ENCODE measurements at regions not wholly inside any gene's neighbourhood (a gene's known extent, or its start where the extent isn't known, plus 50 kb on each side); places are given as distances from the start of the nearest gene placed in this dataset.

DNA sequence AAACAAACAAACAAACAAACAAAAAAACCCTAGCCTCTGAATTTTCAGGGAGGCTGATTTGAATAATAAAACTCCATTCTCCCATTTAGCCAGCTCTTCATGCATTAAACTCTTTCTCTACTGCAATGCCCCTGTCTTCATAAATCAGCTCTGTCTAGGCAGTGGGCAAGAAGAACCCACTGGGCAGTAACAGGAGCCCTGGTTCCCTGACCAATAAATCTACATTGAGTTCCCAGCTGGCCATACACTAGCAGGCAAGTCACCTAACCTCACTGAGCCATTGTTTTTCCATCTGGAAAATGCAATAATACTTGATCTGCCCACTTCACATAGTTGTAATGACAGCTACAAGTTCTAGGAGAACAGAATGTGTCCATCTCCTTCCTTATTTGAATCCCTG lies 57.6 kb upstream of the YPEL5 start:
- TF ChIP-seq, protein P1, sequence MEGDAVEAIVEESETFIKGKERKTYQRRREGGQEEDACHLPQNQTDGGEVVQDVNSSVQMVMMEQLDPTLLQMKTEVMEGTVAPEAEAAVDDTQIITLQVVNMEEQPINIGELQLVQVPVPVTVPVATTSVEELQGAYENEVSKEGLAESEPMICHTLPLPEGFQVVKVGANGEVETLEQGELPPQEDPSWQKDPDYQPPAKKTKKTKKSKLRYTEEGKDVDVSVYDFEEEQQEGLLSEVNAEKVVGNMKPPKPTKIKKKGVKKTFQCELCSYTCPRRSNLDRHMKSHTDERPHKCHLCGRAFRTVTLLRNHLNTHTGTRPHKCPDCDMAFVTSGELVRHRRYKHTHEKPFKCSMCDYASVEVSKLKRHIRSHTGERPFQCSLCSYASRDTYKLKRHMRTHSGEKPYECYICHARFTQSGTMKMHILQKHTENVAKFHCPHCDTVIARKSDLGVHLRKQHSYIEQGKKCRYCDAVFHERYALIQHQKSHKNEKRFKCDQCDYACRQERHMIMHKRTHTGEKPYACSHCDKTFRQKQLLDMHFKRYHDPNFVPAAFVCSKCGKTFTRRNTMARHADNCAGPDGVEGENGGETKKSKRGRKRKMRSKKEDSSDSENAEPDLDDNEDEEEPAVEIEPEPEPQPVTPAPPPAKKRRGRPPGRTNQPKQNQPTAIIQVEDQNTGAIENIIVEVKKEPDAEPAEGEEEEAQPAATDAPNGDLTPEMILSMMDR (IDR thresholded peaks at IDR 0.05), result no peak
- TF ChIP-seq EZH2phosphoT487 (IDR thresholded peaks at IDR 0.05), result no peak
- TF ChIP-seq EZH2 (IDR thresholded peaks at IDR 0.05), result no peak

Measured in neural progenitor cell (in vitro differentiated cells).